A549 (cell line): ENCODE measurements at regions not wholly inside any gene's neighbourhood (a gene's known extent, or its start where the extent isn't known, plus 50 kb on each side); places are given as distances from the start of the nearest gene placed in this dataset.
"Not testable (repeated sequence)": the region's sequence is repeated elsewhere in the genome, so short reads cannot be mapped to it uniquely, and the experiment has no call there.

Experiments used
- CEBPB ChIP-seq, 2 experiments: fragments of >200 bp in 1 of 2; sonication (Bioruptor Twin) in 1 of 2; formaldehyde crosslinking in 1 of 2; IDR thresholded peaks; 2 replicates each; pipeline ENCODE4 v1.6.1; 2012 to 2016
- CTCF ChIP-seq: fragments of >200 bp; sonication (Bioruptor Twin); formaldehyde crosslinking; IDR thresholded peaks from 3 replicates; pipeline ENCODE4 v1.5.1; 2016
- ELK1 ChIP-seq: fragments of 150-350 bp; IDR thresholded peaks from 2 replicates; pipeline ENCODE4 v1.6.1; 2014; ENCODE audit warnings: low read depth, mild to moderate bottlenecking, low read length
- EP300 ChIP-seq, 2 experiments: fragments of >200 bp; sonication (Bioruptor Twin); formaldehyde crosslinking; IDR thresholded peaks; 2 replicates in 1 of 2; 3 replicates in 1 of 2; pipeline ENCODE4 v1.6.1; 2016 to 2017
- KDM1A ChIP-seq: fragments of 200-600 bp; sonication (generic); IDR thresholded peaks from 2 replicates; pipeline ENCODE4 v1.6.1; 2016; ENCODE audit warnings: low read depth, mild to moderate bottlenecking
- MAX ChIP-seq: IDR thresholded peaks from 2 replicates; pipeline ENCODE4 v1.6.1; 2012
- NPAS2 ChIP-seq: fragments of 250-450 bp; sonication (Bioruptor Pico); IDR thresholded peaks from 2 replicates; pipeline ENCODE4 v1.8.0; 2022; ENCODE audit warnings: mild to moderate bottlenecking, moderate library complexity, borderline replicate concordance
- NR3C1 ChIP-seq: fragments of >200 bp; sonication (Bioruptor Twin); formaldehyde crosslinking; IDR thresholded peaks from 3 replicates; pipeline ENCODE4 v1.6.1; 2017
- PBX3 ChIP-seq: IDR thresholded peaks from 2 replicates; pipeline ENCODE4 v1.6.1; 2012
- POLR2A ChIP-seq: IDR thresholded peaks from 2 replicates; pipeline ENCODE4 v1.6.1; 2012; ENCODE audit warnings: mild to moderate bottlenecking, low read length
- RFX5 ChIP-seq: fragments of 450-650 bp; IDR thresholded peaks from 2 replicates; pipeline ENCODE4 v1.7.1; 2014; ENCODE audit warnings: antibody characterized with exemption, mild to moderate bottlenecking, moderate library complexity
- RNF2 ChIP-seq: fragments of 200-600 bp; sonication (generic); IDR thresholded peaks from 2 replicates; pipeline ENCODE4 v1.6.1; 2016; ENCODE audit warnings: low read depth, mild to moderate bottlenecking, antibody characterized with exemption, moderate library complexity, borderline replicate concordance
- SMC3 ChIP-seq: fragments of >200 bp; sonication (Bioruptor Twin); formaldehyde crosslinking; IDR thresholded peaks from 3 replicates; pipeline ENCODE4 v1.6.1; 2018; ENCODE audit warnings: inconsistent platforms
- ZFP36 ChIP-seq: fragments of 450-650 bp; IDR thresholded peaks from 2 replicates; pipeline ENCODE4 v1.6.1; 2014; ENCODE audit warnings: borderline replicate concordance; ENCODE audit not compliant: partially characterized antibody

- TF ChIP-seq EP300 (IDR thresholded peaks at IDR 0.05); CTCF; MAX; KDM1A; SMC3; RFX5; CEBPB (IDR thresholded peaks at IDR 0.05); RNF2; NPAS2 (CRISPR knock-in tag); NR3C1; ZFP36; POLR2A; ELK1; PBX3: not testable (repeated sequence)
Observed at GRCh38 chr1:208997053-208997452, 586.5 kb upstream of the CAMK1G start.
